Stimulated activated CD8-positive, alpha-beta memory T cell treated with anti-CD3 and anti-CD28 coated beads, Interleukin-12 subunit alpha, Interleukin-12 subunit beta, amount 100 ng/mL, for 4 hours (primary cell): ENCODE measurements at regions not wholly inside any gene's neighbourhood (a gene's known extent, or its start where the extent isn't known, plus 50 kb on each side); places are given as distances from the start of the nearest gene placed in this dataset.
"Not testable (repeated sequence)": the region's sequence is repeated elsewhere in the genome, so short reads cannot be mapped to it uniquely, and the experiment has no call there.

Experiments used
- DNase-seq: peaks from one replicate; pipeline ENCODE4 v3.0.0-alpha.2; 2020; ENCODE audit warnings: low read depth

- not testable (repeated sequence) for DNase-seq
Measured at GRCh38 chr16:21516705-21517040, 82.7 kb upstream of the METTL9 start.

GRCh38 chr16:21517263-21517662 lies 82.1 kb upstream of the METTL9 start:
- DNase-seq, result not testable (repeated sequence)

GRCh38 chr16:21519361-21520133 lies 79.8 kb upstream of the METTL9 start:
- DNase-seq, result not testable (repeated sequence)

GRCh38 chr16:21520134-21521047 lies 79.0 kb upstream of the METTL9 start:
- peak; percentile 100 for DNase-seq

- not testable (repeated sequence) for DNase-seq
Measured at GRCh38 chr16:21521048-21521389, 78.4 kb upstream of the METTL9 start.

- DNase-seq, result not testable (repeated sequence)
Measured at GRCh38 chr16:21521390-21522143, 77.8 kb upstream of the METTL9 start.

- DNase-seq, result not testable (repeated sequence)
Measured at GRCh38 chr16:21522846-21523245, 76.5 kb upstream of the METTL9 start.

- no peak for DNase-seq
Measured at GRCh38 chr16:21523411-21524067, 75.8 kb upstream of the METTL9 start.

- no peak for DNase-seq
Measured at GRCh38 chr16:21524068-21524751, 75.2 kb upstream of the METTL9 start.

- not testable (repeated sequence) for DNase-seq
Measured at GRCh38 chr16:21524752-21525028, 74.7 kb upstream of the METTL9 start.

GRCh38 chr16:21525029-21525895 lies 74.1 kb upstream of the METTL9 start:
- DNase-seq, result not testable (repeated sequence)

- DNase-seq, result not testable (repeated sequence)
Measured at GRCh38 chr16:21525956-21526922, 73.1 kb upstream of the METTL9 start.

GRCh38 chr16:21526923-21527807 lies 72.2 kb upstream of the METTL9 start:
- DNase-seq, result no peak

- not testable (repeated sequence) for DNase-seq
Measured at GRCh38 chr16:21529060-21529658, 70.2 kb upstream of the METTL9 start.

- DNase-seq, result not testable (repeated sequence)
Measured at GRCh38 chr16:21530729-21531383, 68.5 kb upstream of the METTL9 start.

- not testable (repeated sequence) for DNase-seq
Measured at GRCh38 chr16:21532996-21533395, 66.4 kb upstream of the METTL9 start.

- not testable (repeated sequence) for DNase-seq
Measured at GRCh38 chr16:21533474-21533873, 65.9 kb upstream of the METTL9 start.
